Astrocyte (in vitro differentiated cells and primary cell): ENCODE measurements at regions not wholly inside any gene's neighbourhood (a gene's known extent, or its start where the extent isn't known, plus 50 kb on each side); places are given as distances from the start of the nearest gene placed in this dataset.

Experiments
- CTCF ChIP-seq: IDR thresholded peaks from 2 replicates; pipeline ENCODE4 v1.5.1; 2011; ENCODE audit warnings: low read depth, mild to moderate bottlenecking, inconsistent platforms, low read length, moderate library complexity; ENCODE audit not compliant: insufficient read depth
- EZH2 ChIP-seq: IDR thresholded peaks from 2 replicates; pipeline ENCODE4 v1.6.1; 2012; ENCODE audit warnings: mild to moderate bottlenecking, low read length, inconsistent platforms; ENCODE audit not compliant: insufficient read depth

DNA sequence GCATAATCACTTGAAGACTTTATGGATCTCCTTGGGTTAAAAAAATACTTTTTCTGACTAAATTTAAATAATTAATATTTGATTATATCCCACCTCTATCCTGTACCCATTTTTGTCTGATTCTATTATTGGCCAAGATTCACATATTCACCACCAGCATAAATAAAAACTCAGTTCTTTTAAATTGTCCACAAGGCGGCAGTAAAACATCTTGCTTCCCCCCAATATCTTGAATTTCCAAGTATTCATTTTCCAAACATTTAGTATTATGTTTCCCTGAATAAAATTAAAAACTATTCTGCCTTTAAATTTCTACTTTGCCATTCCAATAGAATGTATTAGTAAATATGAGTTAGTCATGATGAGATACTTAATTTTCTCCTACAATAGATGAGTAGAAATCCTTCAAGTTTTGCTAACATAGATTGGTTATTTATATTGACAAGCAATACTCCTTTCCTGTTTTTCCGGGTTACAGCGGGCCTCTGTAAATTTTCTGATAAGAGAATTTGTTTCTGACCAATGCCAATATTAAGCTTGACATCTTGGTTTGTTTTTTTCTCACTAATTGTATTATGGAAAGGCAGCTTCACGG, 218.7 kb upstream of the MDFIC2 start:
- TF ChIP-seq CTCF = peak; percentile 60
- no peak for TF ChIP-seq EZH2
